Activated CD8-positive, alpha-beta T cell treated with anti-CD3 and anti-CD28 coated beads for 36 hours (primary cell): ENCODE measurements at regions not wholly inside any gene's neighbourhood (a gene's known extent, or its start where the extent isn't known, plus 50 kb on each side); places are given as distances from the start of the nearest gene placed in this dataset.

Experiments
- ATAC-seq: fragments of 200-7000 bp; cut with Tn5 transposase; one replicate; pipeline ENCODE4 v1.10.0; 2021; ENCODE audit warnings: mild to moderate bottlenecking, moderate library complexity
- CTCF ChIA-PET: fragments of 350-600 bp; sonication (Branson Sonifier 250); formaldehyde crosslinking; loops from one replicate; lab custom pipeline; 2021; ENCODE audit warnings: antibody characterized with exemption; lab: Charles Lee
- POLR2A ChIA-PET: fragments of 350-600 bp; sonication (Branson Sonifier 250); formaldehyde crosslinking; loops from one replicate; lab custom pipeline; 2021; ENCODE audit warnings: antibody characterized with exemption; lab: Charles Lee
- DNase-seq: peaks from one replicate; pipeline ENCODE4 v3.0.0-alpha.2; 2020
- H3K27ac Mint-ChIP-seq: one replicate; pipeline ENCODE4 v1.8.0; 2021; ENCODE audit warnings: mild to moderate bottlenecking, mixed read lengths
- H3K27me3 Mint-ChIP-seq: one replicate; pipeline ENCODE4 v1.8.0; 2021; ENCODE audit warnings: mixed read lengths
- H3K36me3 Mint-ChIP-seq: one replicate; pipeline ENCODE4 v1.8.0; 2021; ENCODE audit warnings: low read depth, mixed read lengths
- H3K4me1 Mint-ChIP-seq: one replicate; pipeline ENCODE4 v1.8.0; 2021; ENCODE audit warnings: low read depth, mixed read lengths
- H3K4me3 Mint-ChIP-seq: one replicate; pipeline ENCODE4 v1.8.0; 2021; ENCODE audit warnings: mild to moderate bottlenecking, moderate library complexity, mixed read lengths
- H3K9me3 Mint-ChIP-seq: one replicate; pipeline ENCODE4 v1.8.0; 2021; ENCODE audit warnings: mixed read lengths
- intact Hi-C: fragments of 100-400 bp; cut with micrococcal nuclease; formaldehyde crosslinking; loops from one replicate; pipeline ENCODE4 v1.10.0; 2022
- TF ChIP-seq, protein P1 (sequence below): fragments of 200-600 bp; IDR thresholded peaks from one replicate; pipeline ENCODE4 v1.8.0; 2022; ENCODE audit warnings: antibody characterized with exemption, mild to moderate bottlenecking

DNA sequence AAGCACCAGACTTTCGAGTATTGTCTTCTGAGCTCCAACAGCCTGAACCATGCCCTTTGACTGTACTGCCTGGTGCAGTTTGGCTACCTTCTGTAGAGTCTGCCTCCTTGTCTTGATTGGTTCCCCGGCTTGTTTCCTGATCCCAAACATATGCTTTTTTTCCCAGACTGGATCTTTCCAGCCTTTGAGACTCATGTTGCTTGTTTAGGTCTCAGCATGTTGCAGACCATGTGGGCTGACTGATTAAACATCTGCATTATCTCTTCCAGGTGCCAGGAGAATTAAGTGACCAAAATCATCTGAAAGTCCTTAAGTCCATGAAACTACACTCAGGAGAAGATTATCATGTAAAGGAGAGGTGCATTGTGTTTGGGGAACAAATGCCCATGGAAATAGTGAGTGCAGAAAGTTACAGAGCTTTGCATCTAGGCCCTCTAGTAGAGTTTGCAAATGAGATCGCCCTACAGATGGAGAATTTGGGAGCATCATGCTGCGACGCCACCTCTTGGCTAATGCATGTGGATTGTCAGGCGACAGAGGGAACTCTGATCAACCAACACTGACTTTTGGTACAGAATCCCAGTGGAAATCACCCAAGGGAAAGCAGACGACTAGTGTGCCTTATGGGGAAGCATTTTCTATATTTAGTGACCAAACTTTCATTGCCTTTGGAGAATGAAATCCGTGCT, 188.8 kb downstream of the BLID start:
- Mint-ChIP-seq H3K27ac (no peak overlapping the region), H3K4me1 (no peaks in the 10 kb centered on the region), H3K36me3 (no peaks in the 10 kb centered on the region), H3K4me3 (no peak overlapping the region), H3K9me3 (no peaks in the 10 kb centered on the region), H3K27me3 (peaks cover 21% of the 10 kb centered on the region)
- ChIA-PET POLR2A (no interaction called here), CTCF (no interaction called here)
- intact Hi-C loops: no loop called here
- no peak for DNase-seq
- ATAC-seq: no peak
- TF ChIP-seq, protein P1, sequence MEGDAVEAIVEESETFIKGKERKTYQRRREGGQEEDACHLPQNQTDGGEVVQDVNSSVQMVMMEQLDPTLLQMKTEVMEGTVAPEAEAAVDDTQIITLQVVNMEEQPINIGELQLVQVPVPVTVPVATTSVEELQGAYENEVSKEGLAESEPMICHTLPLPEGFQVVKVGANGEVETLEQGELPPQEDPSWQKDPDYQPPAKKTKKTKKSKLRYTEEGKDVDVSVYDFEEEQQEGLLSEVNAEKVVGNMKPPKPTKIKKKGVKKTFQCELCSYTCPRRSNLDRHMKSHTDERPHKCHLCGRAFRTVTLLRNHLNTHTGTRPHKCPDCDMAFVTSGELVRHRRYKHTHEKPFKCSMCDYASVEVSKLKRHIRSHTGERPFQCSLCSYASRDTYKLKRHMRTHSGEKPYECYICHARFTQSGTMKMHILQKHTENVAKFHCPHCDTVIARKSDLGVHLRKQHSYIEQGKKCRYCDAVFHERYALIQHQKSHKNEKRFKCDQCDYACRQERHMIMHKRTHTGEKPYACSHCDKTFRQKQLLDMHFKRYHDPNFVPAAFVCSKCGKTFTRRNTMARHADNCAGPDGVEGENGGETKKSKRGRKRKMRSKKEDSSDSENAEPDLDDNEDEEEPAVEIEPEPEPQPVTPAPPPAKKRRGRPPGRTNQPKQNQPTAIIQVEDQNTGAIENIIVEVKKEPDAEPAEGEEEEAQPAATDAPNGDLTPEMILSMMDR: no peak

DNA sequence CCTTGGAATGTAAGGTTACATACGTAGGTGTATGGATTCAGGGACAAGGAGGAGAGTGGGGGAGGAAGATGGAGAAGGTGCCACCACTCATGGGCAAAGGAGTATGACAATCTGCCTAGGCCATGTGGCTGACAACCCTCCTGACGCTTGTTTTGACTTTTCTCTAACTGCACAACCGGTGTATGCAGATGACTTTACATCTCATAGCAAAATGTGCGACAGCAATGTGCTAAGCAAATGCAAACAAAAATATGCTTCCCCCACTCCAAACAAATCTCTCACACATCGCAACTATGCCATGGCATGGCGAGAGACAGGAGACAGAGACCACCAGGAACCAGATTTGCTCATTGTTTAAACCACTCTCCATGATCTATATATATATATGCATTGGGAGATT, 191.8 kb downstream of the BLID start:
- Mint-ChIP-seq H3K36me3 (no peaks in the 10 kb centered on the region), H3K27me3 (peaks cover 11% of the 10 kb centered on the region), H3K9me3 (no peaks in the 10 kb centered on the region), H3K27ac (no peak overlapping the region), H3K4me1 (no peaks in the 10 kb centered on the region), H3K4me3 (no peak overlapping the region)
- ChIA-PET POLR2A (no interaction called here), CTCF (no interaction called here)
- intact Hi-C loops: no loop called here
- DNase-seq (no peak), ATAC-seq (no peak)
- TF ChIP-seq, protein P1: no peak

- Mint-ChIP-seq H3K27ac (no peak overlapping the region), H3K36me3 (no peaks in the 10 kb centered on the region), H3K4me1 (no peaks in the 10 kb centered on the region), H3K27me3 (no peaks in the 10 kb centered on the region), H3K4me3 (no peak overlapping the region), H3K9me3 (no peaks in the 10 kb centered on the region)
- no peak for ATAC-seq
- ChIA-PET POLR2A (no interaction called here), CTCF (no interaction called here)
- TF ChIP-seq, protein P1: no peak
- intact Hi-C loops: no loop called here
- no peak for DNase-seq
Observed at GRCh38 chr11:121917482-121917881, 198.5 kb downstream of the BLID start.

- TF ChIP-seq, protein P1: no peak
- intact Hi-C loops: no loop called here
- DNase-seq (no peak), ATAC-seq (no peak)
- CTCF ChIA-PET: no interaction called here
- POLR2A ChIA-PET: no interaction called here
- no peaks in the 10 kb centered on the region for H3K4me1 Mint-ChIP-seq
- H3K27ac Mint-ChIP-seq: no peak overlapping the region
- H3K27me3 Mint-ChIP-seq: peaks cover 2% of the 10 kb centered on the region
- H3K9me3 Mint-ChIP-seq: no peaks in the 10 kb centered on the region
- no peaks in the 10 kb centered on the region for H3K36me3 Mint-ChIP-seq
- H3K4me3 Mint-ChIP-seq: no peak overlapping the region
Observed at GRCh38 chr11:121914508-121915059, 201.4 kb downstream of the BLID start.

DNA sequence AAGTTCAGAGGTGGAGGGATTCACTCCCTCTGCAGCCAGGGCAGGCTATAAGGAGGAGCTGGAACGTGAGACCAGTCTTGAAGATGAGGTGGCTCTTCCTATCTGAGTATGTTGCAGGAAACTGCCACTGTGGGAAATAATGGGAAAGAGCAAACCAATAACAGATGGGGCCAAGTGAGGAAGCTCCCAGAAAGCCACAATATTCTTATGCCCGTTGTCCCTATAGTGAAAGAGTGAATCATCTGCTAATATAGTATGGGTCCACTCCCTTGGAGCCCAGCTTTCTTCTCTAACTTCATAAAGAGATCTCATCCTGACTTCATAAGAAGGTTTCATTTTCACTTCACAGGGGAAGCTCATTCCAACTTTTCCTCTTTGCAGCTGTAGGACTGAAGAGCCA, 206.4 kb downstream of the BLID start:
- CTCF ChIA-PET: interaction anchor here (0.5 to 0.6 kb wide), 2 partner anchors 209 to 595 kb away, joined by 3 read pairs; no protein-coding TSS in a partner anchor
- intact Hi-C loops: no loop called here
- H3K27ac Mint-ChIP-seq: no peak overlapping the region
- TF ChIP-seq, protein P1: no peak
- ATAC-seq (no peak), DNase-seq (no peak)
- H3K9me3 Mint-ChIP-seq: no peaks in the 10 kb centered on the region
- POLR2A ChIA-PET: no interaction called here
- H3K4me1 Mint-ChIP-seq: peaks cover 7% of the 10 kb centered on the region
- H3K27me3 Mint-ChIP-seq: peaks cover 10% of the 10 kb centered on the region
- H3K36me3 Mint-ChIP-seq: no peaks in the 10 kb centered on the region
- H3K4me3 Mint-ChIP-seq: no peak overlapping the region
